ENCODE measurements at regions not wholly inside any gene's neighbourhood (a gene's known extent, or its start where the extent isn't known, plus 50 kb on each side); places are given as distances from the start of the nearest gene placed in this dataset.
A peak's percentile ranks its signal among the peaks of the same experiment; 100 is the strongest.

DNA sequence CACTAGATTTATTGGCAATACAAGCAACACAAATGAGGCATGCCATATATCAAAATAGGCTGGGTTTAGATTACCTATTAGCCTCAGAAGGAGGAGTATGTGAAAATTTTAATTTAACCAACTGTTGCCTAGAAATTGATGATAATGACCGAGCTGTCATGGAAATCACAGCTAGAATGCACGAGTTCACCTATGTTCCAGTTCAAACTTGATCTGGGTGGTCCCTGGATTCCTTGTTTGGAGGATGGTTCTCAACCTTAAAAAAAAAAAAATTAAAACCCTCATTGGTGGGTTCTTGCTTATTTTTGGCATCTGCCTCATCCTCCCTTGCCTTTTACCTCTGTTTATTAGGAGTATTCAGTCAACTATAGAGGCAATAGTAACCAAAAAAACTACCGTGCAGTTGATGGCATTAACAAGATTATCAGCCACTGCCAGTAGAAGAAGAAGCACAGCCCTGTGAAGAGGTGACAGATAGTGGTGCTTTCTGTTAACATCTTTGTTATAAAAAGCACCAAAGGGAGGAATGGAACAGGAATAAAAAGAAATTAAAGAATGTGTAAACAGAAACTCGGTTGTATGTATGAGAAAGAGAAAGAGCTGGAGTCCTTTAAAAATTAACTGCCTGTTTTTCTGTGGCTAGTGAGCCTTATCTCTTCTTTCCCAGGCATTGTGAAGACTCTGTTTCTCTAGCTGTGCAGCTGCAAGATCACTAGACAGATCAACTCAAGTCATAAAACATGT is 106.4 kb downstream of the ZNF429 start (continued):
- TF ChIP-seq, protein P1, sequence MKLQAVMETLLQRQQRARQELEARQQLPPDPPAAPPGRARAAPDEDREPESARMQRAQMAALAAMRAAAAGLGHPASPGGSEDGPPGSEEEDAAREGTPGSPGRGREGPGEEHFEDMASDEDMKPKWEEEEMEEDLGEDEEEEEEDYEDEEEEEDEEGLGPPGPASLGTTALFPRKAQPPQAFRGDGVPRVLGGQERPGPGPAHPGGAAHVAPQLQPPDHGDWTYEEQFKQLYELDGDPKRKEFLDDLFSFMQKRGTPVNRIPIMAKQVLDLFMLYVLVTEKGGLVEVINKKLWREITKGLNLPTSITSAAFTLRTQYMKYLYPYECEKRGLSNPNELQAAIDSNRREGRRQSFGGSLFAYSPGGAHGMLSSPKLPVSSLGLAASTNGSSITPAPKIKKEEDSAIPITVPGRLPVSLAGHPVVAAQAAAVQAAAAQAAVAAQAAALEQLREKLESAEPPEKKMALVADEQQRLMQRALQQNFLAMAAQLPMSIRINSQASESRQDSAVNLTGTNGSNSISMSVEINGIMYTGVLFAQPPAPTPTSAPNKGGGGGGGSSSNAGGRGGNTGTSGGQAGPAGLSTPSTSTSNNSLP (IDR thresholded peaks at IDR 0.05; ENCODE audit: borderline replicate concordance, low read depth, low read length), result no peak
- TF ChIP-seq ZC3H4 (CRISPR knock-in tag; IDR thresholded peaks at IDR 0.05; ENCODE audit: borderline replicate concordance) (no peak), PREB (CRISPR knock-in tag; IDR thresholded peaks at IDR 0.05) (no peak), GTF3C2 (IDR thresholded peaks at IDR 0.05; ENCODE audit: borderline replicate concordance, extremely low read depth, insufficient read length) (no peak), PRMT5 (CRISPR knock-in tag; IDR thresholded peaks at IDR 0.05) (no peak), EP400 (IDR thresholded peaks at IDR 0.05) (peak; percentile 53), GMEB1 (CRISPR knock-in tag; IDR thresholded peaks at IDR 0.05) (no peak), DDX20 (tag; IDR thresholded peaks at IDR 0.05; ENCODE audit: low read depth) (peak; percentile 39; the same call in 1 of the 2 replicates), NCOR1 (IDR thresholded peaks at IDR 0.05) (peak; percentile 86), CBFA2T2 (conservative IDR thresholded peaks at IDR 0.05) (peak; percentile 90), ZNF511 (CRISPR knock-in tag; IDR thresholded peaks at IDR 0.05) (no peak), FOXA1 (IDR thresholded peaks at IDR 0.05; ENCODE audit: borderline replicate concordance) (no peak), HOMEZ (CRISPR knock-in tag; IDR thresholded peaks at IDR 0.05) (no peak), ZNF699 (CRISPR knock-in tag; IDR thresholded peaks at IDR 0.05; ENCODE audit: insufficient replicate concordance) (no peak), TSC22D4 (tag; IDR thresholded peaks at IDR 0.05) (no peak)

Data from K562 (cell line).